HCT116 (cell line): ENCODE measurements at regions not wholly inside any gene's neighbourhood (a gene's known extent, or its start where the extent isn't known, plus 50 kb on each side); places are given as distances from the start of the nearest gene placed in this dataset.

ENCODE experiments used
- ATAC-seq: fragments of 200-7000 bp; cut with Tn5 transposase; 2 replicates; pipeline ENCODE4 v1.9.1; 2020; ENCODE audit warnings: mild to moderate bottlenecking, moderate library complexity
- BruUV-seq: library from RNA; stranded (reverse); fragments of 400-500 nt; replicated peaks from 2 replicates; lab custom pipeline; 2021; lab: Mats Ljungman, UMichigan
- CTCF ChIA-PET: fragments of 300-600 bp; sonication (Branson Sonifier 250); formaldehyde crosslinking; loops from one replicate; lab custom pipeline; 2021; ENCODE audit warnings: antibody characterized with exemption; lab: Charles Lee
- POLR2A ChIA-PET: fragments of 300-600, 350-600 bp; sonication (Branson Sonifier 250); formaldehyde crosslinking; loops from one replicate; lab custom pipeline; 2021; ENCODE audit warnings: antibody characterized with exemption; lab: Charles Lee
- RAD21 ChIA-PET, 2 experiments: fragments of 300-600 bp; sonication (Branson Sonifier 250); formaldehyde crosslinking; loops; one replicate each; lab custom pipeline; 2023; ENCODE audit warnings: low total read pairs in 2 of 2; ENCODE audit not compliant: uncharacterized antibody in 2 of 2, unreplicated experiment in 2 of 2, low non-redundant PET in 1 of 2; lab: Charles Lee
- DNase-seq: peaks from one replicate; pipeline ENCODE4 v3.0.0-alpha.2; 2010; ENCODE audit warnings: low read depth, low spot score
- H2AFZ ChIP-seq: fragments of 200-600 bp; shearing (Covaris generic), sonication (generic); 2 replicates; pipeline ENCODE4 v1.6.1; 2017; ENCODE audit warnings: low read depth, mixed run types, mixed read lengths, antibody characterized with exemption, low read length; ENCODE audit not compliant: poor library complexity, severe bottlenecking
- H3K27ac ChIP-seq: 2 replicates; pipeline ENCODE4 v1.5.1; 2012; ENCODE audit warnings: low read depth, low read length
- H3K27me3 ChIP-seq: fragments of 200-600 bp; sonication (generic); 2 replicates; pipeline ENCODE4 v1.6.1; 2016; ENCODE audit warnings: mixed run types, low read length, mixed read lengths; ENCODE audit not compliant: insufficient read depth
- H3K36me3 ChIP-seq, 2 experiments: fragments of 200-500 bp in 1 of 2; fragments of 200-600 bp in 1 of 2; sonication (Bioruptor generic) in 1 of 2; sonication (generic) in 1 of 2; 2 replicates each; pipeline versions ENCODE4 v1.5.1 to v1.6.1; 2014 to 2016; ENCODE audit warnings: low read length in 2 of 2, inconsistent platforms in 1 of 2, mixed read lengths in 1 of 2, mixed run types in 1 of 2; ENCODE audit not compliant: insufficient read depth in 2 of 2, control insufficient read depth in 1 of 2
- H3K4me1 ChIP-seq, 2 experiments: fragments of 200-600 bp in 1 of 2; sonication (generic) in 1 of 2; 2 replicates each; pipeline versions ENCODE4 v1.5.1 to v1.6.1; 2012 to 2017; ENCODE audit warnings: low read length in 2 of 2, inconsistent platforms in 1 of 2, mild to moderate bottlenecking in 1 of 2, mixed read lengths in 1 of 2, mixed run types in 1 of 2, moderate library complexity in 1 of 2; ENCODE audit not compliant: insufficient read depth in 2 of 2, control insufficient read depth in 1 of 2
- H3K4me2 ChIP-seq: fragments of 200-600 bp; sonication (generic); 2 replicates; pipeline ENCODE4 v1.6.1; 2017; ENCODE audit warnings: mixed run types, low read length, mixed read lengths
- H3K4me3 ChIP-seq, 2 experiments: fragments of 200-600 bp in 1 of 2; sonication (generic) in 1 of 2; replicated peaks in 1 of 2; 2 replicates each; pipeline ENCODE4 v1.5.1; 2011 to 2016; ENCODE audit warnings: low read length in 2 of 2, control low read depth in 1 of 2, low read depth in 1 of 2, mild to moderate bottlenecking in 1 of 2, mixed read lengths in 1 of 2, mixed run types in 1 of 2
- H3K79me2 ChIP-seq: fragments of 200-600 bp; sonication (generic); 2 replicates; pipeline ENCODE4 v1.6.1; 2017; ENCODE audit warnings: mild to moderate bottlenecking, mixed run types, low read length, moderate library complexity, mixed read lengths; ENCODE audit not compliant: insufficient read depth
- H3K9ac ChIP-seq: fragments of 200-600 bp; sonication (generic); 2 replicates; pipeline ENCODE4 v1.6.1; 2016; ENCODE audit warnings: low read length, mixed read lengths
- H3K9me2 ChIP-seq: fragments of 200-600 bp; sonication (generic), shearing (Covaris generic); 2 replicates; pipeline ENCODE4 v1.6.1; 2017; ENCODE audit warnings: mixed run types, mild to moderate bottlenecking, moderate library complexity; ENCODE audit not compliant: insufficient read depth
- H3K9me3 ChIP-seq, 2 experiments: fragments of 200-500 bp in 1 of 2; fragments of 200-600 bp in 1 of 2; sonication (Bioruptor generic) in 1 of 2; sonication (generic) in 1 of 2; 2 replicates each; pipeline ENCODE4 v1.6.1; 2014 to 2017; ENCODE audit warnings: low read length in 2 of 2, mixed read lengths in 2 of 2, inconsistent platforms in 1 of 2, low read depth in 1 of 2, mild to moderate bottlenecking in 1 of 2, mixed run types in 1 of 2, moderate library complexity in 1 of 2; ENCODE audit not compliant: control insufficient read depth in 1 of 2, insufficient read depth in 1 of 2
- H4K20me1 ChIP-seq: fragments of 200-600 bp; sonication (generic), shearing (Covaris generic); 2 replicates; pipeline ENCODE4 v1.6.1; 2017; ENCODE audit warnings: mixed run types, mild to moderate bottlenecking, moderate library complexity; ENCODE audit not compliant: insufficient read depth
- CEBPB ChIP-seq: IDR thresholded peaks from 2 replicates; pipeline ENCODE4 v1.6.1; 2012; ENCODE audit warnings: low read depth
- EGR1 ChIP-seq: IDR thresholded peaks from 2 replicates; pipeline ENCODE4 v1.6.1; 2012; ENCODE audit warnings: low read depth
- EZH2 ChIP-seq: fragments of 200-600 bp; sonication (generic); IDR thresholded peaks from 2 replicates; pipeline ENCODE4 v1.6.1; 2017; ENCODE audit warnings: antibody characterized with exemption, mixed run types
- EZH2phosphoT487 ChIP-seq: fragments of 200-600 bp; IDR thresholded peaks from 2 replicates; pipeline ENCODE4 v1.6.1; 2018; ENCODE audit warnings: antibody characterized with exemption, borderline replicate concordance
- FOSL1 ChIP-seq: IDR thresholded peaks from 2 replicates; pipeline ENCODE4 v1.6.1; 2012; ENCODE audit warnings: low read depth
- POLR2A ChIP-seq: IDR thresholded peaks from 2 replicates; pipeline ENCODE4 v1.7.0; 2011; ENCODE audit warnings: borderline replicate concordance; ENCODE audit not compliant: insufficient read depth, insufficient read length; ENCODE audit errors: extremely low read depth
- RAD21 ChIP-seq: IDR thresholded peaks from 2 replicates; pipeline ENCODE4 v1.6.1; 2012; ENCODE audit warnings: low read depth, mild to moderate bottlenecking
- SP1 ChIP-seq: IDR thresholded peaks from 2 replicates; pipeline ENCODE4 v1.6.1; 2012; ENCODE audit warnings: low read depth
- TCF7L2 ChIP-seq: IDR thresholded peaks from 2 replicates; pipeline ENCODE4 v1.7.0; 2011; ENCODE audit warnings: borderline replicate concordance, inconsistent platforms; ENCODE audit not compliant: insufficient read depth, insufficient read length; ENCODE audit errors: extremely low read depth
- YY1 ChIP-seq: IDR thresholded peaks from 2 replicates; pipeline ENCODE4 v1.6.1; 2011; ENCODE audit warnings: low read length, low read depth, moderate library complexity, mild to moderate bottlenecking; ENCODE audit not compliant: insufficient replicate concordance; ENCODE audit errors: extremely low read depth
- intact Hi-C: fragments of 100-400 bp; cut with micrococcal nuclease; formaldehyde crosslinking; loops from 2 replicates; pipeline ENCODE4 v1.10.0; 2022
- TF ChIP-seq, protein P1 (sequence below), 3 experiments: fragments of 200-600 bp in 1 of 3; sonication (generic) in 1 of 3; IDR thresholded peaks in 2 of 3; conservative IDR thresholded peaks in 1 of 3; 2 replicates each; pipeline ENCODE4 v1.5.1; 2012 to 2017; ENCODE audit warnings: low read depth in 2 of 3, low read length in 2 of 3, antibody characterized with exemption in 1 of 3, borderline replicate concordance in 1 of 3, control low read depth in 1 of 3, mild to moderate bottlenecking in 1 of 3, mixed read lengths in 1 of 3, mixed run types in 1 of 3, moderate library complexity in 1 of 3; ENCODE audit not compliant: insufficient read depth in 1 of 3
- TF ChIP-seq, protein P2 (sequence below): IDR thresholded peaks from 2 replicates; pipeline ENCODE4 v1.6.1; 2012
- TF ChIP-seq, protein P3 (sequence below): IDR thresholded peaks from 2 replicates; pipeline ENCODE4 v1.6.1; 2012
- TF ChIP-seq, protein P4 (sequence below): IDR thresholded peaks from 2 replicates; pipeline ENCODE4 v1.6.1; 2012; ENCODE audit warnings: low read depth

DNA sequence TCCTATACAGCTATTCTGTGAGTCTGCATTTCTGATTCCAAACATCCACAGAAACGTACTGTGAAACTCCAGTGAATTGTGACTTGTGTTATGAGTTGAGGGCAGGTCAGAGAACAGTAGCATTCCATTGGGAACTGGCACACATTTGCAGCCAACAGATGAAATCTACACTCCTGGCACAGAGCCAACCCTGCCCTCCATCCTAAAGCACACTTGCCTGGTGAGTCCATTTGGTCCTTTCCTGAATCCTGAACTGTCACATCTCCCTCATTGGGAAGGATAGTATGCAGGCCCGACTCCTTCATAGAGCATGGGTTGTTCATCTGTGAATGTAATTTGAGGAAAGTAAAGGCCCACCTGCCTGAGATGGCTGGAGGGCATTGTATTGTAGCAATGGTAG, 314.3 kb upstream of the RASGRP1 start:
- H3K4me3 ChIP-seq: no peak overlapping the region
- H3K4me2 ChIP-seq: no peak overlapping the region
- H3K4me1 ChIP-seq: no peaks in the 10 kb centered on the region
- RAD21 ChIA-PET: no interaction called here
- H2AFZ ChIP-seq: no peak overlapping the region
- H3K79me2 ChIP-seq: no peaks in the 10 kb centered on the region
- H3K9me3 ChIP-seq: no peaks in the 10 kb centered on the region
- no peaks in the 10 kb centered on the region for H3K36me3 ChIP-seq
- DNase-seq (no peak), ATAC-seq (no peak)
- no peak for TF ChIP-seq RAD21
- TF ChIP-seq, protein P1, sequence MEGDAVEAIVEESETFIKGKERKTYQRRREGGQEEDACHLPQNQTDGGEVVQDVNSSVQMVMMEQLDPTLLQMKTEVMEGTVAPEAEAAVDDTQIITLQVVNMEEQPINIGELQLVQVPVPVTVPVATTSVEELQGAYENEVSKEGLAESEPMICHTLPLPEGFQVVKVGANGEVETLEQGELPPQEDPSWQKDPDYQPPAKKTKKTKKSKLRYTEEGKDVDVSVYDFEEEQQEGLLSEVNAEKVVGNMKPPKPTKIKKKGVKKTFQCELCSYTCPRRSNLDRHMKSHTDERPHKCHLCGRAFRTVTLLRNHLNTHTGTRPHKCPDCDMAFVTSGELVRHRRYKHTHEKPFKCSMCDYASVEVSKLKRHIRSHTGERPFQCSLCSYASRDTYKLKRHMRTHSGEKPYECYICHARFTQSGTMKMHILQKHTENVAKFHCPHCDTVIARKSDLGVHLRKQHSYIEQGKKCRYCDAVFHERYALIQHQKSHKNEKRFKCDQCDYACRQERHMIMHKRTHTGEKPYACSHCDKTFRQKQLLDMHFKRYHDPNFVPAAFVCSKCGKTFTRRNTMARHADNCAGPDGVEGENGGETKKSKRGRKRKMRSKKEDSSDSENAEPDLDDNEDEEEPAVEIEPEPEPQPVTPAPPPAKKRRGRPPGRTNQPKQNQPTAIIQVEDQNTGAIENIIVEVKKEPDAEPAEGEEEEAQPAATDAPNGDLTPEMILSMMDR (IDR thresholded peaks at IDR 0.05 in 2 of 3, conservative IDR thresholded peaks at IDR 0.05 in 1 of 3; ENCODE audit: borderline replicate concordance in 1 of 3, insufficient read depth in 1 of 3, low read depth in 2 of 3, low read length in 2 of 3): no peak
- TF ChIP-seq, protein P2, sequence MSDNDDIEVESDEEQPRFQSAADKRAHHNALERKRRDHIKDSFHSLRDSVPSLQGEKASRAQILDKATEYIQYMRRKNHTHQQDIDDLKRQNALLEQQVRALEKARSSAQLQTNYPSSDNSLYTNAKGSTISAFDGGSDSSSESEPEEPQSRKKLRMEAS: no peak
- TF ChIP-seq SP1: no peak
- no peak for TF ChIP-seq YY1
- no peak for TF ChIP-seq EZH2phosphoT487
- TF ChIP-seq, protein P3, sequence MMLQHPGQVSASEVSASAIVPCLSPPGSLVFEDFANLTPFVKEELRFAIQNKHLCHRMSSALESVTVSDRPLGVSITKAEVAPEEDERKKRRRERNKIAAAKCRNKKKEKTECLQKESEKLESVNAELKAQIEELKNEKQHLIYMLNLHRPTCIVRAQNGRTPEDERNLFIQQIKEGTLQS: no peak
- TF ChIP-seq EZH2: no peak
- no peak for TF ChIP-seq POLR2A
- TF ChIP-seq, protein P4, sequence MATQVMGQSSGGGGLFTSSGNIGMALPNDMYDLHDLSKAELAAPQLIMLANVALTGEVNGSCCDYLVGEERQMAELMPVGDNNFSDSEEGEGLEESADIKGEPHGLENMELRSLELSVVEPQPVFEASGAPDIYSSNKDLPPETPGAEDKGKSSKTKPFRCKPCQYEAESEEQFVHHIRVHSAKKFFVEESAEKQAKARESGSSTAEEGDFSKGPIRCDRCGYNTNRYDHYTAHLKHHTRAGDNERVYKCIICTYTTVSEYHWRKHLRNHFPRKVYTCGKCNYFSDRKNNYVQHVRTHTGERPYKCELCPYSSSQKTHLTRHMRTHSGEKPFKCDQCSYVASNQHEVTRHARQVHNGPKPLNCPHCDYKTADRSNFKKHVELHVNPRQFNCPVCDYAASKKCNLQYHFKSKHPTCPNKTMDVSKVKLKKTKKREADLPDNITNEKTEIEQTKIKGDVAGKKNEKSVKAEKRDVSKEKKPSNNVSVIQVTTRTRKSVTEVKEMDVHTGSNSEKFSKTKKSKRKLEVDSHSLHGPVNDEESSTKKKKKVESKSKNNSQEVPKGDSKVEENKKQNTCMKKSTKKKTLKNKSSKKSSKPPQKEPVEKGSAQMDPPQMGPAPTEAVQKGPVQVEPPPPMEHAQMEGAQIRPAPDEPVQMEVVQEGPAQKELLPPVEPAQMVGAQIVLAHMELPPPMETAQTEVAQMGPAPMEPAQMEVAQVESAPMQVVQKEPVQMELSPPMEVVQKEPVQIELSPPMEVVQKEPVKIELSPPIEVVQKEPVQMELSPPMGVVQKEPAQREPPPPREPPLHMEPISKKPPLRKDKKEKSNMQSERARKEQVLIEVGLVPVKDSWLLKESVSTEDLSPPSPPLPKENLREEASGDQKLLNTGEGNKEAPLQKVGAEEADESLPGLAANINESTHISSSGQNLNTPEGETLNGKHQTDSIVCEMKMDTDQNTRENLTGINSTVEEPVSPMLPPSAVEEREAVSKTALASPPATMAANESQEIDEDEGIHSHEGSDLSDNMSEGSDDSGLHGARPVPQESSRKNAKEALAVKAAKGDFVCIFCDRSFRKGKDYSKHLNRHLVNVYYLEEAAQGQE: no peak
- no peak for TF ChIP-seq CEBPB
- no peak for TF ChIP-seq EGR1
- TF ChIP-seq TCF7L2: no peak
- TF ChIP-seq FOSL1: no peak
- no peak overlapping the region for H3K27ac ChIP-seq
- intact Hi-C loops: no loop called here
- H3K27me3 ChIP-seq: no peaks in the 10 kb centered on the region
- H3K9me2 ChIP-seq: no peaks in the 10 kb centered on the region
- POLR2A ChIA-PET: no interaction called here
- H4K20me1 ChIP-seq: no peaks in the 10 kb centered on the region; the same call in 1 of the 2 replicates
- no peak overlapping the region for H3K9ac ChIP-seq
- BruUV-seq: no TSS peak
- CTCF ChIA-PET: no interaction called here
